AG10803 (cell line): ENCODE measurements at regions not wholly inside any gene's neighbourhood (a gene's known extent, or its start where the extent isn't known, plus 50 kb on each side); places are given as distances from the start of the nearest gene placed in this dataset.

ENCODE experiments used
- DNase-seq: peaks from one replicate; pipeline ENCODE4 v3.0.0; 2010; ENCODE audit warnings: low read depth
- H3K4me3 ChIP-seq: 2 replicates; pipeline ENCODE4 v1.5.1; 2011; ENCODE audit warnings: mild to moderate bottlenecking, low read length, control low read depth
- CTCF ChIP-seq: conservative IDR thresholded peaks from 2 replicates; pipeline ENCODE4 v1.5.1; 2011; ENCODE audit warnings: mild to moderate bottlenecking, low read length, control low read depth, inconsistent platforms

GRCh38 chr9:88230612-88231011 is 92.3 kb upstream of the SPATA31C2 start:
- TF ChIP-seq CTCF: no peak
- no peak overlapping the region for H3K4me3 ChIP-seq
- DNase-seq: peak; percentile 23

- DNase-seq: no peak
- no peak overlapping the region for H3K4me3 ChIP-seq
- TF ChIP-seq CTCF: no peak
These were observed 91.2 kb upstream of the SPATA31C2 start for GRCh38 chr9:88229434-88229833.

- no peak overlapping the region for H3K4me3 ChIP-seq
- TF ChIP-seq CTCF: no peak
- DNase-seq: no peak
These were observed 86.7 kb upstream of the SPATA31C2 start for GRCh38 chr9:88224938-88225337.

GRCh38 chr9:88221105-88221504 is 82.8 kb upstream of the SPATA31C2 start:
- no peak for DNase-seq
- no peak overlapping the region for H3K4me3 ChIP-seq
- TF ChIP-seq CTCF: no peak

- no peak overlapping the region for H3K4me3 ChIP-seq
- no peak for TF ChIP-seq CTCF
- no peak for DNase-seq
These were observed 82.4 kb upstream of the SPATA31C2 start for GRCh38 chr9:88220652-88221051.

- DNase-seq: peak; percentile 65
These were observed 81.3 kb upstream of the SPATA31C2 start for GRCh38 chr9:88219601-88220000.

GRCh38 chr9:88218726-88219125 is 80.5 kb upstream of the SPATA31C2 start:
- TF ChIP-seq CTCF: no peak
- no peak overlapping the region for H3K4me3 ChIP-seq
- DNase-seq: peak; percentile 52

More at GRCh38 chr9:88219601-88220000, 81.3 kb upstream of the SPATA31C2 start:
- H3K4me3 ChIP-seq: no peak overlapping the region
- no peak for TF ChIP-seq CTCF
